ENCODE measurements at regions not wholly inside any gene's neighbourhood (a gene's known extent, or its start where the extent isn't known, plus 50 kb on each side); places are given as distances from the start of the nearest gene placed in this dataset.

GRCh38 chr1:83670909-83671565 is 327.9 kb downstream of the TTLL7 start:
- DNase-seq, result no peak

DNA sequence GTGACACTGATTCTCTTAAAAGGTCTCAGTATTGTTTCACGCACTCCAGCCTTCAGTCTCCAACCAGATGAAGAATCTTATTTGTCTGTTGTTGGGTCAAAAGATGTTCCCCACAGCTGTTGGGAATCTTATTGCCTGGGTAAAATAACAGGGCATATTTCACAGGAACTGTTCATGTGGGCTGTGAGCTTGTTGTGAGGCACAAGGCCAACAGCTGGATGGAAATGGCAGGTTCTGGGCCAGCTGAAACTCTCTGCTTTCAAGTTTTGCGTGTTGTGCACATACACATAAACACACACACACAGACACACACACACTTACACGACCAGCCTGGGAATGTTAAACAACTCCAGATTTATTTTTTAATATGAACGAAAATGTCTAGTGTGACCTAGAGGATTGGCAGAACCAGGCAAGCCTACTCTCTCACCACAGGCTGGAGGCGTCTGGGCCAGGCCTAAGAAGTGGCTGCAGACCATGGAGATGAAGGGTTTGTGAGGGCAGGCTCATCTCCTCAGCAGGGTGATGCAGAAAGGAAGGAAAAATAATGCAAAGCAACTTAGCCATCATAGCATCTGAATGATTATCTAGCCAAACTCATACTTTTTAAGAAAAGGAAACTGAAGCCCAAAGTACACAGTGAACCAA is 357.0 kb downstream of the TTLL7 start:
- DNase-seq, result no peak

- DNase-seq, result no peak
Measured at GRCh38 chr1:83641206-83641658, 357.7 kb downstream of the TTLL7 start.

DNA sequence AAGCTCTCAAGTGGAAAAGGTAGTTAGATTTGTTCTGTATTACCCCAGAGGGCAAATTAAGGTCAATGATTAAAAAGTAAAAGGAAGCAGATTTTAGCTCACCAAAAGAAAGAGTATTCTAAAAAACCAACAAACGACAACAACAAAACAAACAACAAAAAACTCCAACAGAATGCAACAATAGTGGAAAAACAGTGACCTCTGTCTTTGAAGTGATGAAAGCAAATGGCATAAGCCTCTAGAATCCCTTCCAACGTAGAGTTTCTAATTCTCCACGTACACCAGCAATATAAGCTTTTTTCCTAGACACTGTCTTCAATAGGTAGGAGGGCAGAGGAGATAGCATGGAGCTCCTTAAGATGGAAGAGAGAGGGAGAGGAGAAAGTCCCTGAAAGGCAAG is 359.1 kb downstream of the TTLL7 start:
- DNase-seq, result no peak

DNA sequence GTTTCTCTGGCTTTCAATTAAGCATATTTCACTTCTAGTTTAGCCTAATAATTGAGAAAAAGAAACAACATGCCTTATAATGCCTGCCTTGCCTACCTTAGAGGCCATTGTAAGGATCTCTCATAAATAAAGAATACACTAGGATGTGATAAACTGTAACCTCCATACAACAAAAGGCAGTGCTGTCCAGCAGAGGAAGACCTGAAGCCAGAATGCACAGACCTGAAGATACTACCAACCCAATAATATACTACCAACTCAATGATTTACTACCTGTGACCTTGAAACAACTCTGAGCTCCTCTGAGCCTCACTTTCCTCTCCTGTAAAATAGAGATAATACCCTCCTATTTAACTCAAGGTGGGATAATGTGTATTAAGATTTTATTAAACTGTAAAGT is 361.3 kb downstream of the TTLL7 start:
- no peak for DNase-seq

GRCh38 chr1:83637009-83637408 is 361.9 kb downstream of the TTLL7 start:
- DNase-seq, result no peak

- no peak for DNase-seq
Measured at GRCh38 chr1:83632906-83633305, 366.0 kb downstream of the TTLL7 start.

GRCh38 chr1:83631851-83632250 is 367.1 kb downstream of the TTLL7 start:
- no peak for DNase-seq

GRCh38 chr1:83627045-83627444 is 371.9 kb downstream of the TTLL7 start:
- DNase-seq, result no peak

- no peak for DNase-seq
Measured at GRCh38 chr1:83626603-83627002, 372.3 kb downstream of the TTLL7 start.

GRCh38 chr1:83625646-83626045 is 373.3 kb downstream of the TTLL7 start:
- no peak for DNase-seq

DNA sequence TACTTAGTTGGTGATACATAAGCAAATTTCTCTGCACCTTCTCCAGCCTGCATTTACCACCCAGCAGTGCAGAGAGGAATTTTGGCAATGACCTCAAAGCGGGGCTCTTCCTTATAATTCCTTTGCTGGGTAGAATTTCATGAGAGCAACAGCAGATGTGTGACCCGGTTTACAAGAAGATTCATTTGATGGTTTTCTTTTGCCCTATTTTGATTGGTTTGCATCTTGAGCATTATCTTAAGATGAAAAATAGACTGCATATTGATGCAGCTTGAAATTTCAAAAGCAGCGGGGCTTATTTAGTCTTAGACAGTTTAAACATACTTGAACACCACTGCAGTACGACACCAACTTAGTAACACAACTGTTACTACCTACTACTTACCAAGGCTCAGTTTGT is 378.9 kb downstream of the TTLL7 start:
- DNase-seq, result no peak

DNA sequence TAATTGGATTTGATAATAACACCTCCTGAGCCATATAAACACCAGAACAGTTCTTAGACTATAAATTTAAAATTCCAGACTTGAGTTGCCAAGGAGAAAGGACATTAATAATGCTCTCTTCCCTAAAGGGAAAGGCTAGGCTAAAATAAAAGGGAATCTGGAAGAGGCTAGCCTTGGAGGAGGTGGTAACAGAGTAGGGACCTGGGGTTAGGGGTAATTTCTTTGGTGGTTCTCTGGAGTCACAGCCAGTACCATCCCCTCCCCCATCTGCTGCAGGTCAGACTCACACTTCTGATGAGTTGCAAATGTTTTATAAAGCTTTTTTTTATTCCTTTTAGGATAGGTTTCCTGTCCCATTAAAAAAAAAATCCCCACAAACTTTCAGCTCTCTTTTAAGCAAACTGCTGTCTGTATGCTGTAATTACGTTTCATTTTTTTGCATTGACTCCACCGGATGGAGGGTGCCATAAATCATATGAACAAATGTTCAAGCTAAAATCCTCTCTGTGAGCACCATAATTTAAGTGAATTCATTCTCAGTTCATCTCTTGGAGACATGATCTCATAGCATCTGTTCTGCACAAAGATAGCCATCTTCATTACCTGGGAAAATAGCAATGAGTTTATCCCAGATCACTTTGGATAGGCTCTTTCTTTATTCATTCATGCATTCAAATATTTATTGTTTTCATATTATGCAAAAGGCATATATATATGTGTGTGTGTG is 379.6 kb downstream of the TTLL7 start:
- DNase-seq, result no peak

GRCh38 chr1:83617883-83618282 is 381.0 kb downstream of the TTLL7 start:
- no peak for DNase-seq

GRCh38 chr1:83615370-83615769 is 383.6 kb downstream of the TTLL7 start:
- no peak for DNase-seq

DNA sequence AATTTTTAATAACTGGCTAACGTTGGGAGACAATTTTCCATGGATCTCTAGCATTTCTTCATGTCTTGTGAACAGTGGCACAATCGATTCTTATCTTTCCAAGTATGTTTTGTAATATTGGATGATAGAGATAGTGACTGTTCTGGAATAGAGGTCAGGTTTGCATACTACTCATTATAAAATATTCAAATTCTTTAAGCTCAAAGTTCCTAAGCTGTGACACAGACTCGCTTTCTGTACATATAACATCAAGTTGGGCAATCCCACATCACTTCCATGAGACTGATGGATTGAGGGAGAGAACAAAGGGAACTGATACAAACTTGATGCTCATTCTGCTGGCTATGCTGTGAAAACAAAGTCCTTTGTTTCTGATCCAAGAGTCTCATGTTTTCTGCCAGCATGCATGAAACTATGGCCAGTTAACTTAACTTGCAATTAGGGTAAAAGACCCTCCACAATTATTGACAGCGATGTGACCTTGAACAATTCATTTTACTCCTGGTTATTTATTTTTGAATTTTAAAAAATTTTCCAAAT is 392.4 kb downstream of the TTLL7 start:
- no peak for DNase-seq

DNA sequence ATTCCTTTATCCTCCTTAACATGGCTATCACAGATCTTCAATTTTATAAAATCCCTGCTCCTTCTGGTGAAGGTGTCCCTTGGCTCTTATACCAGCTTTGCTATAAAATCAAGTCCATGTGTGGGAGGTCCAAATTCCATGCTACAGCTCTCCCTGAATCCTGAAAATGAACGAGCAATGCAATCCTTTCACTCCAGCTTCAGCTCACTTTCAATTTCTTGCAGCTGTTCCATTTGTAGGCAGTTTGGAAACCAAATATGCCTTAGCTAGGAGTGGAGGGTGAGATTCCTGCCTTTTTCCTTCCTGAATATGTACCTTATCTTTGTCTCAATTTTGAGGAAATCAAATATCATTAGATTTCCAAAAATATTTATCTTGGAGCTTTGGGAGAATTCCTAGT is 402.6 kb downstream of the TTLL7 start:
- no peak for DNase-seq

GRCh38 chr1:83593073-83593472 is 405.9 kb downstream of the TTLL7 start:
- DNase-seq, result no peak

- no peak for DNase-seq
Measured at GRCh38 chr1:83588140-83588539, 410.8 kb downstream of the TTLL7 start.

DNA sequence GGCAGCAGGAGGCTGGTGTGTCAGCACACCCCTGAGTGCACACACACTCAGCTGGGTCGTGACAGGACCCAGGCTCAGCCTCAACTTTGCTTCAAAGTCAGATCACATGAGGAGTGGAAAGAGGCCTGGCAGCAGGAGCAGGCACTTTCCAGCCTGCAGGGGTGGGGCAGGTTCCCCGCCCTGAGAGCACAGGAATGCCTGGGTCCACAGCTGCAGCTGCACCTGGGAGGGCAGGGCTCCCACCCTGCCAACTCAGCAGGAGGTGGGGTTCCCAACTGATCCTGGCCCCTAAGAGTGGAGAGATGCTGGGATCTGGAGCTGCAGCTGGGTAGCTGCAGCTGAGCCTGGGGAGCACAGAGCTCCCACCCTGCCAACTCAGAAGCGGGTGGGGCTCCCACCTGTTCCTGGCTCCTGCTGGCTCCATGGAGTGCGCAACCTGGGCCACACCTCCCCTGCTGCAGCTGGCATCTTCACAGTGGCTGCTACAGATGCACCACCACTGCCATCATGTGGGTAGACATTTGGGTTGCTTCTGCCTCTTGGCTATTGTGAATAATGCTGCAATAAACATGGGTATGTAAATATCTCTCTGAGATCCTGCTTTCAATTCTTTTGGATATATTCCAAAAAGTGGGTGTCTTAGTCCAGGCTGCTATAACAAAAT is 415.4 kb downstream of the TTLL7 start:
- DNase-seq, result peak; percentile 10

DNA sequence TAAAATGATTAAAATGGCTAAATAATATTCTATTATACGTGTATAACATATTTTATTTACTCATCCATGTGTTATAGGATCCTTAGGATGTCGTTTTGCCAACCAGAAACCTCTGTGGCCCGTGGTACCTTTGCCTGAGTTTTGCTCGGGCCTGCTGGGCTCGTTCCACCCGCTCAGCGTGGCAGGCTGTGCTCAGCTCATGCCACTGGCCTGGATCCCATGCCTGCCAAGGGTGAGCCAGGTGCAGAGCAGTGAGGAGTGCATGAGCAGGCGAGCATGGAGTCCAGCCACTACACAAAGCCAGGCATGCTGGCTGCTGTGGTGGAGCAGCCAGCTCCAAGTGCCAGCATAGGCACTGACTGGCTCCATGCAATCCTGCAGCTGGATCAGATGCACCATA is 417.2 kb downstream of the TTLL7 start:
- no peak for DNase-seq

- no peak for DNase-seq
Measured at GRCh38 chr1:83574791-83575190, 424.1 kb downstream of the TTLL7 start.

- DNase-seq, result no peak
Measured at GRCh38 chr1:83573776-83574175, 425.2 kb downstream of the TTLL7 start.

All from activated gamma-delta T cell treated with Interleukin-2 at 50 U/mL for 16 hours (primary cell).